GM12872 (cell line): ENCODE measurements at regions not wholly inside any gene's neighbourhood (a gene's known extent, or its start where the extent isn't known, plus 50 kb on each side); places are given as distances from the start of the nearest gene placed in this dataset.

Source experiments
- CTCF ChIP-seq: IDR thresholded peaks from 3 replicates; pipeline ENCODE4 v1.5.1; 2011; ENCODE audit warnings: low read depth, mild to moderate bottlenecking, low read length, moderate library complexity; ENCODE audit not compliant: insufficient read depth

DNA sequence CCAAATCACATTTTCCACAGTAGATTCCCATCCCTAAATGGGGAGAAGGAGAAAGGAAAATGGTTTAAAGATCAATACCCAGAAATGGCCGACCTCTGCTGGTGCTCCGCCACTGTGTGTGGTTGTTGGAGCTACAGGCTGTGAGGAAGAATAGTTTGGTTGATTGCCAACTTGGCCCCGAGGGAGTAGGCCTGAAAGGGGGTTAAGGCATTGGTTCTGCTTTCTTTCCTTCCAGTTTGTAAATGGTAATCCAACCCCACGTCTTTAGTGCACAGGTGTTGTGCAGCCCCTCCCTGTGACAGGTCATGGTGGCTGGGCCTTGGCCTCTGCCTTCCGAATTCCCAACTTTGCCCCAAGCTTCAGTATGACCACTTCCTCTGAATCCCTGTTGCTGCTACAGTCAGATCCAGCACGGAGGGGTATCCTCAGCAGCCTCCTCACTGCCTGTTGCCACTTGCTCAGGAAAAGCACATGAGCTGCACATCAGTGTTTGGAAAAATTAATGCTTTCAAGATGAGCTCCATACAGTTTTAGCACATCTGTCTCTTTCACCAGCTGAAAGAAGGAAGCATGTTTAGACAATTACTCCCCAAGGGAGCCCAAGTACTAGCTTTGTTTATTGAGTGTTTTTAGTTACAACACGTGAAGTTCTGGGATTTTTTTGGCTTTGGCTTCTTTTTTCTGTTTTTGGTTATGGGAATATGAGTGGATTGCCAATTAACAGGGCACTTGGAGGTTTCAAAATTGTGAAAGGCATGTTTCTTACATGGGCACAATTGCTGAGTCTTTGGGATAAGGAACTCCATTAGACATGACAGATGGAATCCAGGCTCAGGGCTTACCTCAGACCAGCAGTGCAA lies 92.3 kb upstream of the ROPN1 start:
- TF ChIP-seq CTCF, result no peak

DNA sequence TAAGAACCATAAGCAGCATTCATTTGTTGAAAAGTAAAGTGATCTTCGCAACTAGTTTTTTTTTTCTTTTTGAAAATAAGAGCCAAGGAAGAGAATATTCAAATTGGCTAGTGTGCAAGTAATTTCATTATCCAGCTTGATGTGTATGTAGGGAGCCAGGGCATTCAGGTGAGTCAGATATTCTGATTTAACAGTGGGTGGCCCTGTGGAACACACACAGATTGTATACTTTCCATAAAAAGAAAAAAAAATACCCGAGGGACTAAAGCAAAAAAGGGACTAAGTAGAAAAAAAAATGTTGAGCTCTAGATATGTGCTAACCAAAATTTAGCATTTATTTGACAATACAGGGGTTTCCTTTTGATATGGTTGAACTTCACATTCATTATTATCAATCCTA lies 96.9 kb upstream of the ROPN1 start:
- no peak for TF ChIP-seq CTCF

DNA sequence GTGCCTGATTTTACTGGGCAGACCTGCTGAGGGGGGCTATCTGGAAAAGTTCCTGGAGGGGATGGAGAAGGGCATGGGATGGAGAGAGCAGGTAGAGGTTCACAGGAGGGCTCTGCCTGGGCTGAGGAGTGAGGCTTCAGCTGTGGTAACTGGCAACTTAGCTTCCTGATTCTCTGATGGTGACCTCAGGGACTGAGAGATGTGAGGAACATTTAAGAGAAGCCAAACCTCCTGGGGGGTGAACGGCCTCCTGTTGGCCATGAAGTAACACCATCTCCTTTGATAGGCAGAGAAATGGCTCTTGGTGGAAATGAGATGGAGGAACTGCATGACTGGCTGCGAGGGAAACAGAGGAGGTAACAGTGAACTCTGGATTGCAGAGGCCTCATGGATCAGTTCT lies 97.3 kb upstream of the ROPN1 start:
- no peak for TF ChIP-seq CTCF

GRCh38 chr3:124091716-124092115 lies 99.8 kb upstream of the ROPN1 start:
- no peak for TF ChIP-seq CTCF

GRCh38 chr3:124092811-124093210 lies 100.9 kb upstream of the ROPN1 start:
- no peak for TF ChIP-seq CTCF

- TF ChIP-seq CTCF, result no peak
Observed at GRCh38 chr3:124094496-124094895, 102.6 kb upstream of the ROPN1 start.

DNA sequence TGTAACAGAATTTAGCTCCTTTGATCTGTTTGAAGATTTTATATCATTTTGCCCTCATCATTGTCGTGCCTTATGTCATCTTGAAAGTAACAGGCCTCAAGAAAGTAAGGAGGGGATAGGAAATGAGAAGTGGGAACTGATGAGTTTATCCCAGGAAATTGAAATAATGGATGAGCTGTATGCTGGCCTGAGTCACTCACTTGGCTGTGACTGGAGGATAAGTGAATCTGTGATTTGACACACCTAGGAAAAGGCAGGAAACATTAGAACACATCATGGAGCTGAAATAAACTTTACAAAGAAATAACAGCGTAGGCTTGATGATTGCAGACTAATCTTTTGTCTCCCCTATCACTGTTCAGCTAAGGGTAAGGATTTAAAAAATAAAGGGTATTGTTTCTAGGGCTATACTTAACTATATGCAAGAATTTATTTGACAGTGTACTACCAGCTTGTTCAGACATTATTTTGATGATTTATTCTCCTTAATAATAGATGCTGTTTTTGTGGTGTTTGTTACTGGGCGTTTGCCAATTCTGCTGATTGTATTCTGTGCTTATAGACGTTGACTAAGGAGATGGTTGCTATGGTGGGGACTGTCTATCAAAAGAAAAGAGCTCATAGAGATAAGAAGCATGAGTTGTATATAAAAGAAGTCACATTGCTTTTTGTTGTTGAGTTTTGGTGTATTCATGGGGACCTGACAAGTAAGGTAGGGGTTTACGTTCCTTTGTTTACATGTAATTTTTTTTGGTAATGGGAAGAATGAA lies 105.6 kb upstream of the ROPN1 start:
- no peak for TF ChIP-seq CTCF
